Heart left ventricle (tissue), 16 donors: ENCODE measurements at regions not wholly inside any gene's neighbourhood (a gene's known extent, or its start where the extent isn't known, plus 50 kb on each side); places are given as distances from the start of the nearest gene placed in this dataset.

Experiments used
- ATAC-seq, 4 donors: fragments of 200-7000 bp; cut with Tn5 transposase; one replicate each; pipeline ENCODE4 v1.9.1; 2020 to 2022; ENCODE audit warnings: moderate library complexity in 4 of 4, mild to moderate bottlenecking in 3 of 4, moderate number of reproducible peaks in 1 of 4
- DNase-seq, 5 donors: peaks; one replicate each; pipeline ENCODE4 v3.0.0-alpha.2; 2020
- H3K27ac ChIP-seq, 12 donors: fragments of 200-600 bp; sonication (generic) in 4 of 12; one replicate each; pipeline versions ENCODE4 v1.5.0 to v1.8.0; 2016 to 2022; ENCODE audit warnings: mild to moderate bottlenecking in 2 of 12
- H3K27me3 ChIP-seq, 9 donors: fragments of 200-600 bp; sonication (generic) in 2 of 9; one replicate each; pipeline versions ENCODE4 v1.5.1 to v1.8.0; 2016 to 2022; ENCODE audit warnings: mild to moderate bottlenecking in 3 of 9
- H3K36me3 ChIP-seq, 9 donors: fragments of 200-600 bp; sonication (generic) in 2 of 9; one replicate each; pipeline versions ENCODE4 v1.5.0 to v1.8.0; 2018 to 2022; ENCODE audit warnings: mild to moderate bottlenecking in 2 of 9
- H3K4me1 ChIP-seq, 12 donors: fragments of 200-600 bp; sonication (generic) in 4 of 12; one replicate each; pipeline versions ENCODE4 v1.5.0 to v1.8.0; 2016 to 2022; ENCODE audit warnings: mild to moderate bottlenecking in 3 of 12
- H3K4me3 ChIP-seq, 12 donors: fragments of 200-600 bp; sonication (generic) in 4 of 12; one replicate each; pipeline versions ENCODE4 v1.5.0 to v1.8.0; 2017 to 2022; ENCODE audit warnings: mild to moderate bottlenecking in 9 of 12, moderate library complexity in 4 of 12
- H3K9me3 ChIP-seq, 12 donors: fragments of 200-600 bp; sonication (generic) in 4 of 12; one replicate each; pipeline versions ENCODE4 v1.5.0 to v1.8.0; 2016 to 2022; ENCODE audit warnings: mild to moderate bottlenecking in 1 of 12
- POLR2A ChIP-seq, 2 donors: fragments of 450-650 bp; IDR thresholded peaks; one replicate each; pipeline ENCODE4 v1.6.1; 2017; ENCODE audit warnings: antibody characterized with exemption in 2 of 2, mild to moderate bottlenecking in 2 of 2, moderate library complexity in 2 of 2
- WGBS, 4 donors: extraction: QIAGEN DNeasy Blood & Tissue Kit in 2 of 4; methylation state at CpG; one replicate each; pipeline versions ENCODE4 v1.1.5 to v1.1.7; 2013 to 2018; 5-methylcytosine and 5-hydroxymethylcytosine counted together
- intact Hi-C, 10 donors: fragments of 100-400 bp; cut with DNase I; formaldehyde crosslinking; loops; one replicate each; pipeline versions ENCODE4 v1.11.1 to v1.14.2; 2022
- TF ChIP-seq, protein P1 (sequence below), 12 donors: fragments of 200-600 bp; sonication (generic) in 4 of 12; IDR thresholded peaks; one replicate each; pipeline versions ENCODE4 v1.5.0 to v1.8.0; 2018 to 2022; ENCODE audit warnings: antibody characterized with exemption in 12 of 12, mild to moderate bottlenecking in 5 of 12
- donor health status: ischemic (EF 13 %, LVEDD 7.1; RV severe dilation, severe dysfunction).
- donor health status: healthy with polysubstance abuse.
- donor health status: DM: no; HTN: yes; CAD: no.
- donor health status: DM: no; HTN: no; CAD: no.
- donor health status: ischemic (EF 25% LVEDD 6.9; RV normal size, moderate dysfunction).
- donor health status: ischemic (EF 25% LVEDD 5.7; RV mildly dilated, moderate dysfunction).
- donor health status: healthy.
- donor health status: DM: yes; HTN: yes; CAD: no.
- donor health status: ischemic (EF 35%, LVEDD 5.7; RV mildly dilated, moderate dysfunction).
- donor health status: nonischemic (EF 11% LVEDD 7.7; RV severe dilation, severe dysfunction).
- donor health status: DM: yes; HTN: yes; CAD: no.
- donor health status: PGD.
- donor health status: ischemic (EF 29% LVEDD 5.4; RV normal size, mild dysfunction).
- donor health status: nonischemic (EF 23%, LVEDD 6.1; RV moderate dilation, normal function).

DNA sequence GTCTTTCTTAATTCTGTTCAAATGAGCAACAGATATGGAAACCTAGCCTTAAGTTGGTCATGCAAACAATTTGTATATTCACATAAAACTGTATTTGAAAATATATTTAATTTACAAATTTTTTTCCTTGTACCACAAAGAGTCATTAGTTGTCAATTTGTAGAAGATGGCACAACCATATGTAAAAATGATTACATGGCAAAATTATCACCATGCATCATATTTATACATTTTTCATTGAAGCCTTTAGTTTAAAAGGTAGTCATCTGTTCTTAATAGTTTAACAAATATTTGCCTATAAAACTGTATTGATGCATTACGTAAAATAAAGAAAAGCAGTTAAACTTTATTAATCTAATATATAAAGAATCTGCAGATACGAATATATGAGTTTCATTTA lies 1306.8 kb upstream of the ADGRB3 start:
- WGBS, 4 donors = 63 to 90% (median 75%) methylated on average over 2 of the region's 2 CpGs
- DNase-seq (no peak), ATAC-seq (no peak)
- H3K9me3 ChIP-seq = peaks cover 0 to 5% (median 0%) of the 10 kb centered on the region in 12 donors
- H3K4me3 ChIP-seq = no peak overlapping the region
- H3K27me3 ChIP-seq = no peaks in the 10 kb centered on the region
- intact Hi-C loops = no loop called here
- no peak for TF ChIP-seq POLR2A (IDR thresholded peaks at IDR 0.05)
- TF ChIP-seq, protein P1, sequence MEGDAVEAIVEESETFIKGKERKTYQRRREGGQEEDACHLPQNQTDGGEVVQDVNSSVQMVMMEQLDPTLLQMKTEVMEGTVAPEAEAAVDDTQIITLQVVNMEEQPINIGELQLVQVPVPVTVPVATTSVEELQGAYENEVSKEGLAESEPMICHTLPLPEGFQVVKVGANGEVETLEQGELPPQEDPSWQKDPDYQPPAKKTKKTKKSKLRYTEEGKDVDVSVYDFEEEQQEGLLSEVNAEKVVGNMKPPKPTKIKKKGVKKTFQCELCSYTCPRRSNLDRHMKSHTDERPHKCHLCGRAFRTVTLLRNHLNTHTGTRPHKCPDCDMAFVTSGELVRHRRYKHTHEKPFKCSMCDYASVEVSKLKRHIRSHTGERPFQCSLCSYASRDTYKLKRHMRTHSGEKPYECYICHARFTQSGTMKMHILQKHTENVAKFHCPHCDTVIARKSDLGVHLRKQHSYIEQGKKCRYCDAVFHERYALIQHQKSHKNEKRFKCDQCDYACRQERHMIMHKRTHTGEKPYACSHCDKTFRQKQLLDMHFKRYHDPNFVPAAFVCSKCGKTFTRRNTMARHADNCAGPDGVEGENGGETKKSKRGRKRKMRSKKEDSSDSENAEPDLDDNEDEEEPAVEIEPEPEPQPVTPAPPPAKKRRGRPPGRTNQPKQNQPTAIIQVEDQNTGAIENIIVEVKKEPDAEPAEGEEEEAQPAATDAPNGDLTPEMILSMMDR (IDR thresholded peaks at IDR 0.05) = no peak
- H3K4me1 ChIP-seq = no peaks in the 10 kb centered on the region
- no peak overlapping the region for H3K27ac ChIP-seq
- H3K36me3 ChIP-seq = no peaks in the 10 kb centered on the region

- H3K4me1 ChIP-seq = no peaks in the 10 kb centered on the region
- intact Hi-C loops = no loop called here
- no peaks in the 10 kb centered on the region for H3K27me3 ChIP-seq
- H3K27ac ChIP-seq = no peak overlapping the region
- H3K4me3 ChIP-seq = no peak overlapping the region
- TF ChIP-seq, protein P1 (IDR thresholded peaks at IDR 0.05) = no peak
- TF ChIP-seq POLR2A (IDR thresholded peaks at IDR 0.05) = no peak
- peaks cover 0 to 16% (median 0%) of the 10 kb centered on the region in 12 donors for H3K9me3 ChIP-seq
- H3K36me3 ChIP-seq = no peaks in the 10 kb centered on the region
- peak in 1 of 5 donors; percentile 20 for DNase-seq
- no peak for ATAC-seq
- 81 to 94% (median 84%) methylated on average over 11 to 12 of the region's 12 CpGs for WGBS, 4 donors
Observed at GRCh38 chr6:67300430-67301040, 1334.5 kb upstream of the ADGRB3 start.

DNA sequence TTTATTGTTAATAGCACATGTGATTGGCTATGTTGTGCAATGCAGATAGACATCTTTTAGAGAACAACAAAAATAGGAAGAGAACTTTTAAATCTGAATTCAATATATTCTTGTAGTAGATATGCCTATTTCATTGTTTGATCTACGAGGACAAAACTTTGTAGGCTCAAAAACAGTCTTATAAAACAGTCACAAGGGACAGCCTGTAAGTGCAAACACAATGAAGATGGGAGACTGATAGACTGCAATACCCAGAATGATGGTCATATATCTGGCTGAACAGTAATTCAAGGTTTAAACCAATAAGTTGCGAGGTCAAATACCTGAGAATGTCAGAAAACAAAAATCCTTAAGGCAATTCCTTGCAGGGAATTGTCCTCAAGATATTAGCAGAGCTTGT lies 1342.9 kb upstream of the ADGRB3 start:
- intact Hi-C loops = no loop called here
- ATAC-seq (no peak), DNase-seq (no peak)
- Histone ChIP-seq H3K27me3 (no peaks in the 10 kb centered on the region), H3K4me3 (no peak overlapping the region), H3K4me1 (no peaks in the 10 kb centered on the region), H3K27ac (no peak overlapping the region), H3K9me3 (peaks cover 0 to 17% (median 0%) of the 10 kb centered on the region in 12 donors), H3K36me3 (no peaks in the 10 kb centered on the region)
- WGBS, 4 donors = 51 to 66% (median 58%) methylated on average over 2 of the region's 2 CpGs
- TF ChIP-seq, protein P1 (IDR thresholded peaks at IDR 0.05) = no peak
- TF ChIP-seq POLR2A (IDR thresholded peaks at IDR 0.05) = no peak

DNA sequence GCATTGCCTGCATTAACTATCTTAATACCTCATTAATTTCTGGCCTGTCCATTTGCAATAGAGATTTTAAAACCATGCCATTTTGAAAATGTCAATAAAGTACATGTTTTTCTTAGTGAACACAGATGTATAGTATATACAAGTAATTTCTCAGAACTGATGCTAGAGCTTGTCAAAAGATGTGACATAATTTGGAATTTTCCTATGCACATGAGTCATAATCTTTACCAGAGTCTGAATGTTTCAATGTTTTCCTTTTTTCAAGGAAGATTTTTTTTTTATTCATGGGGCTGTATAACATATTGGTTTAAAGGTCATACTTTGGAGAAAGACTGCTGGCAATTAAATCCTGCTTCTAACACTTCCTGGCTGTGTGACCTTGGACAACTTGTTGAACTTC lies 1347.5 kb upstream of the ADGRB3 start:
- no peaks in the 10 kb centered on the region for H3K36me3 ChIP-seq
- no peaks in the 10 kb centered on the region for H3K27me3 ChIP-seq
- no peak overlapping the region for H3K4me3 ChIP-seq
- TF ChIP-seq POLR2A (IDR thresholded peaks at IDR 0.05) = no peak
- TF ChIP-seq, protein P1 (IDR thresholded peaks at IDR 0.05) = no peak
- ATAC-seq = no peak
- H3K27ac ChIP-seq = no peak overlapping the region
- intact Hi-C loops = no loop called here
- peaks cover 0 to 9% (median 0%) of the 10 kb centered on the region in 12 donors for H3K9me3 ChIP-seq
- no peaks in the 10 kb centered on the region for H3K4me1 ChIP-seq
- no peak for DNase-seq
